SK-N-SH treated with all-trans-retinoic acid at 6 μM for 48 hours (cell line): ENCODE measurements at regions not wholly inside any gene's neighbourhood (a gene's known extent, or its start where the extent isn't known, plus 50 kb on each side); places are given as distances from the start of the nearest gene placed in this dataset.

Experiments used
- ARNTL ChIP-seq: fragments of 450-650 bp; formaldehyde crosslinking; IDR thresholded peaks from 2 replicates; pipeline ENCODE4 v1.5.0; 2020; ENCODE audit warnings: low read depth, mild to moderate bottlenecking, moderate library complexity, borderline replicate concordance
- CREB5 ChIP-seq: fragments of 250-450 bp; sonication (Bioruptor Pico); IDR thresholded peaks from 2 replicates; pipeline ENCODE4 v1.5.1; 2020; ENCODE audit warnings: low read depth, mild to moderate bottlenecking, moderate library complexity
- PATZ1 ChIP-seq: fragments of 250-450 bp; sonication (Bioruptor Pico); IDR thresholded peaks from 2 replicates; pipeline ENCODE4 v1.8.0; 2020; ENCODE audit warnings: mild to moderate bottlenecking, moderate library complexity, borderline replicate concordance
- POU6F1 ChIP-seq: fragments of 250-450 bp; sonication (Bioruptor Pico); IDR thresholded peaks from 2 replicates; pipeline ENCODE4 v1.8.0; 2021; ENCODE audit warnings: low read depth, mild to moderate bottlenecking, moderate library complexity, borderline replicate concordance
- PPARA ChIP-seq: fragments of 250-450 bp; sonication (Bioruptor Pico); IDR thresholded peaks from 2 replicates; pipeline ENCODE4 v1.5.0; 2020; ENCODE audit warnings: mild to moderate bottlenecking, borderline replicate concordance
- ZC3H10 ChIP-seq: fragments of 250-450 bp; sonication (Bioruptor Pico); IDR thresholded peaks from 2 replicates; pipeline ENCODE4 v1.5.1; 2021; ENCODE audit warnings: mild to moderate bottlenecking, moderate library complexity
- ZFP3 ChIP-seq: fragments of 250-450 bp; sonication (Bioruptor Pico); IDR thresholded peaks from 2 replicates; pipeline ENCODE4 v1.5.0; 2020; ENCODE audit warnings: mild to moderate bottlenecking, moderate library complexity
- ZNF565 ChIP-seq: fragments of 450-650 bp; formaldehyde crosslinking; conservative IDR thresholded peaks from 2 replicates; pipeline ENCODE4 v1.5.0; 2020; ENCODE audit warnings: low read depth, mild to moderate bottlenecking, moderate library complexity

- no peak for TF ChIP-seq ARNTL (CRISPR knock-in tag)
- TF ChIP-seq ZNF565, result no peak
- TF ChIP-seq ZC3H10 (CRISPR knock-in tag), result no peak
- no peak for TF ChIP-seq CREB5 (CRISPR knock-in tag)
- TF ChIP-seq PATZ1, result no peak
- no peak for TF ChIP-seq PPARA (CRISPR knock-in tag)
- no peak for TF ChIP-seq POU6F1 (CRISPR knock-in tag)
- TF ChIP-seq ZFP3 (CRISPR knock-in tag), result no peak
These were observed 63.0 kb upstream of the RGS1 start for GRCh38 chr1:192512426-192513162.
